ENCODE measurements at regions not wholly inside any gene's neighbourhood (a gene's known extent, or its start where the extent isn't known, plus 50 kb on each side); places are given as distances from the start of the nearest gene placed in this dataset.
"Not testable (repeated sequence)": the region's sequence is repeated elsewhere in the genome, so short reads cannot be mapped to it uniquely, and the experiment has no call there.

GRCh38 chr3:21256932-21257331, 494.1 kb downstream of the ZNF385D start:
- FAIRE-seq (no peak), DNase-seq (ENCODE audit: low spot score in 2 of 2) (no peak)

GRCh38 chr3:21238661-21239060, 512.3 kb downstream of the ZNF385D start:
- no peak for DNase-seq (ENCODE audit: low spot score in 2 of 2)
- FAIRE-seq = no peak

DNA sequence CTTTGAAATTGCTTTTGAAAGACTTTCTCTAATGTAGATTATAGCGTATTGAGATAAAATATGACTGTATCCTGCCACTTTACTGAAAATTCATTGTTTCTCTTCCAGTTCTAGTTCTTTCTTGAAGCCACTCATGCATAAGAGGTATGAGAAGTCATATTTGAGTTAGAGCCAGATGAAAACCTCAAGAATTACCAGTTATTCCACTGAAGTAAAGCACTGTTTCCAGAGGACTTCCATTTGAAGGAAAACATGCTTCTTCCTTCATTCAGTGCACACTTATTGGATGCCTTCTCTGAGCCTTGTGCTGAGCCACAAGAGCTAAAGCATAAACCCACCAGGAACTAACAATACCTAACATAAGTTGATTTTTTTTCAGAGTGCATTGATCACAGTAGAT, 513.4 kb downstream of the ZNF385D start:
- FAIRE-seq (no peak), DNase-seq (ENCODE audit: low spot score in 2 of 2) (no peak)

DNA sequence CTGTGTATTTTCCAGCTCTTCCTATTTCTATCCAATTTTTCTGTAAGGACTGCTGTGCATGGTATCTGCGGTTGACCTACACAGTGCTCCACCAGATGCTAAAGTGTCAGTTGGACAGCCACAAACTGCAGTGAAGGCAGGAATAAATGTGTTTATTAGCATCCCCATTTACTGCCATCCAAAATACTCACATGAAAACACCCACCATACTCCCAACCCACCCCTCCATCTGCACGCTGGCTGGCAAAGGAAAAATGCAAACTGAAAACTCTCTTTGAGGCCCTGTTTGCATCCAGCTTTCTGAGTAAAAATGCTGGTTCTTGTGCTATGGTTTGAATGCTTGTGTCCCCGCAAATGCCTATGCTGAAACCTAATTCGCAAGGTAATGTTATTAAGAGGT, 515.5 kb downstream of the ZNF385D start:
- no peak for FAIRE-seq
- DNase-seq (ENCODE audit: low spot score in 2 of 2) = no peak

- DNase-seq (ENCODE audit: low spot score in 2 of 2) (no peak), FAIRE-seq (no peak)
Observed at GRCh38 chr3:21234933-21235332, 516.1 kb downstream of the ZNF385D start.

DNA sequence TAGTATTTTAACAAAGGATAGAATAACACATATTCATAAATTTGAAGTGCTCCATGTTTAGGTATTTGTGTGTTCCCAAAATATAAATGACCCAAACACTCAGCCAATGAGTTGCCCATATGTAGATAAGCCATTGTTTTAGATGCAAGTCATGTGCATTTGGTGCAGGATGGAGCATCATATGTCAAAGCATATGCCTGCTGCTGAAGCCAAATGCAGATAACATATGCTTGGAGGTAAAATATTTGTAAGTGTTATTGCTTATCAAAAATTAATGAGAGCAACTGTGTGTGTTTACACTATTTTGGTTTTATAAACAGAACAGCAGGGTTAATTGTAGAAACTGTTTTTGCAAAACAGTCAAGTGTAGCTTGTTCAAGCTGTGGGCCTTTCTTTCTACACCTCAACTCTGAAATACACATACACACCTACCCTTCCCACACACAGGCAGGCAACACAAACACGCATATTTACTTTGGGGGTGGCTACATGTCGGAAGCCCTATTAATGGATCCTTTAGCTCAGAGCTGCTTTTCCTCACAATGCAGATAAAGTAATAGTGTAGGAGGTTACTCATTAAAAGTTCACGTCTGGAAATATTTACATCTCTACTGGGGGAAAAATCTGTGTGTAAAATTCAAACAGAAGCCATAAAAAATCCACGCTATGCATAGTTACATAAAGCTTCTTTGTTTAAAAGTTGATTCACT, 521.4 kb downstream of the ZNF385D start:
- no peak for DNase-seq (ENCODE audit: low spot score in 2 of 2)
- FAIRE-seq = no peak

DNA sequence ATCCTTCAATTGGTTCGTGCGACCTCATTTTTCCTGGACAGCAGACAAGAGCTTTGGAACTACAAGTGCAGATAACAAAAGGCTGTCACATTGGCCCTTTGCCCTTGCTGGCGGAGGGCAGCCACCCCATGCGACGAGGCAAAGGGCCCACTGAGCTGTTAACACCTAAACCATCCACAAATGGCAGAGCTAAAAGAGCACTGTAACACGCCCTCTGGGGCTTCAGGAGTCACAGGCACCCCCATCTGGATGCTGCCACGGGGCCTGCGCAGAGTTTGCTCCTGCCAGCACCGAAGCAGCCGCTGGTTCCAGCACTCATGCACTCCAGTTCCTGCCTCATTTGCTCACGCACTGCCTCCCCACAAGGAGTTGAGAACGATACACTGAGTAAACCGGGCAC, 524.9 kb downstream of the ZNF385D start:
- no peak for FAIRE-seq
- DNase-seq (ENCODE audit: low spot score in 2 of 2) = no peak

- no peak for FAIRE-seq
Observed at GRCh38 chr3:21220944-21221343, 530.1 kb downstream of the ZNF385D start.

DNA sequence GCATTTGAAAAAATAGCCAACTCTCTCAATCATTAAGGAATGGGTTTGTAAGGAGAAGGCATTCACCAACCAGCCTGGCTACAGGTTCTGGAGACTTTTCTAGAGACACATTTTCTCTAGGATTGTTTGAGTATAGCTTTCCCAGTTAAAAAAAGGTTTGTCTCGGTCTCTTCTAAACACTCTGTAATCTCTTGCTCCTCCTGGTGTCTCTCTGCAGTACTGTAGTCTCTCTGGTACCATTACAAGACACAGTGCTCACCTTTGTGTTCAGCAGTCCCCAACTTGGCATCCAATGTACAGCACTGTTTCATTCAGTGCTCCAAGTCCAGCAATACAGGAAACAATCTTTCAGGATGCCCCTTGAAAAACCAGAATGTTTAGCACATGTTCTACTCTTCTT, 534.4 kb downstream of the ZNF385D start:
- DNase-seq (ENCODE audit: low spot score in 2 of 2) (no peak), FAIRE-seq (no peak)

More at GRCh38 chr3:21220944-21221343, 530.1 kb downstream of the ZNF385D start:
- DNase-seq (ENCODE audit: low spot score in 2 of 2) = no peak

DNA sequence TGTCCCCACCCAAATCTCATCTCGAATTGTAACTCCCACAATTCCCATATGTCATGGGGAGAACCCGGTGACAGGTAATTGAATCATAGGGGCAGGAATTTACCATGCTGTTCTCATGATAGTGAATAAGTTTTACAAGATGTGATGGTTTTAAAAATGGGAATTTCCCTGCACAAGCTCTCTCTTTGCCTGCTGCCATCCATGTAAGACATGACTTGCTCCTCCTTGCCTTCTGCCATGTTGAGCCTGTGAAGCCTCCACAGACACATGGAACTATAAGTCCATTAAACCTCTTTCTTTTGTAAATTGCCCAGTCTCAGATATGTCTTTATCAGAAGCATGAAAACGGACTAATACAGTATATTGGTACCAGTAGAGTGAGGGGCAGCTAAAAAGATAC, 546.9 kb downstream of the ZNF385D start:
- not testable (repeated sequence) for FAIRE-seq; DNase-seq (ENCODE audit: low spot score in 2 of 2)

- FAIRE-seq (no peak), DNase-seq (ENCODE audit: low spot score in 2 of 2) (no peak)
Observed at GRCh38 chr3:21195203-21195602, 555.8 kb downstream of the ZNF385D start.

DNA sequence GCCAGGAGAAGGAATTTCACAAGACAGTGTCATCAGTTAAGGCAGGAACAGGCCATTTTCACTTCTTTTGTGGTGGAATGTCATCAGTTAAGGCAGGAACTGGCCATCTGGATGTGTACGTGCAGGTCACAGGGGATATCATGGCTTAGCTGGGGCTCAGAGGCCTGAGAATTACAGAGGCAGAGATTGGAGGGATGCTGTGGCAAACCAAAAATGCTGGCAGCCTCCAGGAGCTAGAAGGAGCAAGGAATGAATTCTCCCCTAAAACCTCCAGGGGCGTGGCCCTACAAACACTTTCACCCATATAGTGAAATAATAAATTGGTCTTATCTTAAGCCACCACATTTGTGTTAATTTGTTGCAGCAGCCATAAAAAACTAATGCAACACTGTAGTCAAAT, 557.0 kb downstream of the ZNF385D start:
- FAIRE-seq; DNase-seq (ENCODE audit: low spot score in 2 of 2): not testable (repeated sequence)

DNA sequence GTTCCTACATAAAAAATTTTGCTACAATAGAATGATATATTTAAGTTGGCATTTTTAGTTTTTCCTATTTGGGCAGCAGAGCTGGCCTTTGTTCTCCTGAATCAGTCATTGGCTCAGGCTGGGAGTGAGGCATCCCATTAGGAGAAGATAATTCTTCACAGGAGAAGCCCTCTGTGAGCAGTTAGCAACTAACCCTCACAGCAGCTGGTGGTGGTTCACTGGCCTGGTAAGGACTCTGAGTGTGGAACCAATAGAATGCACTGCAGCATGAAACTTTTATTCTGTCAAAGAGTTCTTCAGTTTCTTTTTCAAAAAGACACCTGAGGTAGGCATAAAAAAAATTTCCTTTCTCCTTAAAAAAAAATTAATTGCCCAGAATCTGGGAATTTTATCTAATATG, 562.6 kb downstream of the ZNF385D start:
- FAIRE-seq (no peak), DNase-seq (ENCODE audit: low spot score in 2 of 2) (no peak)

DNA sequence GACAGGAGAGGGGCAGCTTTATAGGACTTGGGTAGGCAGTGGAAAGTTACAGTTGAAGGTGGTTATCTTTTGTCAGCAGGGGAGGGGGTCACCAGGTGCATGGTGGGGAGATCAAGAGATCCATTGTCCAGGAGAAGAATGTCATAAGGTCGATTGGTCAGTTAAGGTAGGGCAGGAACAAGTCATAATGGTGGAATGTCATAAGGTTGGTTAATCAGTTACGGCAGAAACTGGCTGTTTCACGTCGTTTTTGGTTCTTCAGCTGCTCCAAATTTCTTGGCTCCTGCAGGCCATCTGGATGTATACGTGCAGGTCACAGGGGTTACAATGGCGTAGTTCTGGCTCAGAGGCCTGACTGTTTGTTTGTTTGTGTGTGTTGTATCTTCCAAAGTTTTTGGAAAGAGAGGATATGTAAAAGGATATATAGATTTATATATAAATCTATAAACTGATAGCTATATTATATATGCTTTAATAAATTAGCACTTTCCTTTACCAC, 565.1 kb downstream of the ZNF385D start:
- DNase-seq (ENCODE audit: low spot score in 2 of 2) (no peak), FAIRE-seq (no peak)

GRCh38 chr3:21174461-21174860, 576.5 kb downstream of the ZNF385D start:
- DNase-seq (ENCODE audit: low spot score in 2 of 2) = no peak
- no peak for FAIRE-seq

DNA sequence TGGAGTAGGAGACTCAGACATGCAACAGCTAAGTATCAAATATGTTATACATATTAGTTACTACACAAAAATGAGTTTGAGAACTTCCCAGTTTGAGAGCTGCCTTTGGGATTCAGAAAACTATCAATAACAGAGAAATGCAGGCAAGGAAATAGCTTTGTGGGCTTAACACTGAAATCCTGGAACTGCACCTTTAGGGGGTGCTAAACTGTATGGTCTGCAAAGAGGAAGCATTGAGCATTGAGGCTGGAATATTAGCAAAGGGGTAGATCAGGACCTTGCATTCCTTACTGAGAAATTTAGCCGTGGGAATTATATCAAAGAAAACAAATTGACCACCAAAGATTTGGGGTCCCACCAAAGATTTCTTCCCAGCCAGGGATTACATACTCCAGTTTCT, 580.0 kb downstream of the ZNF385D start:
- DNase-seq (ENCODE audit: low spot score in 2 of 2) (no peak), FAIRE-seq (no peak)

DNA sequence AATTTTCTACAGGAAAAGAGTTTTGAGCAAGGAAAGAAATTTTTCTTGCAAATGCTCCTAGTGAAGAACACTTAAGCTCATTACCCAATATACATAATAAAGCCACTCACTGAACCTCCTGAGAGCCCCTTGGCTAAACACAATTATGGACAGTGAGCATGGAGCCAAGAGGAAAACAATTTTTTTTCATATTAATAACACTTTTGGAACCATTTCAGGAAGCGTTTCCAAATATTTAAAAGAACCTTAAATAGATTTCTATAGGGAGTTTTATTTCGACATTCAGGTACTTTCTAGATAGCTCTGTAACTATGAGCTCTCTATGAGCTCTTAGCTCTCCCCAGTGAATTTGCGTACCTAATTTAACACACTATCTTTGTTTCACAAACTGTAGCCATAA, 581.1 kb downstream of the ZNF385D start:
- DNase-seq (ENCODE audit: low spot score in 2 of 2) (no peak), FAIRE-seq (no peak)

DNA sequence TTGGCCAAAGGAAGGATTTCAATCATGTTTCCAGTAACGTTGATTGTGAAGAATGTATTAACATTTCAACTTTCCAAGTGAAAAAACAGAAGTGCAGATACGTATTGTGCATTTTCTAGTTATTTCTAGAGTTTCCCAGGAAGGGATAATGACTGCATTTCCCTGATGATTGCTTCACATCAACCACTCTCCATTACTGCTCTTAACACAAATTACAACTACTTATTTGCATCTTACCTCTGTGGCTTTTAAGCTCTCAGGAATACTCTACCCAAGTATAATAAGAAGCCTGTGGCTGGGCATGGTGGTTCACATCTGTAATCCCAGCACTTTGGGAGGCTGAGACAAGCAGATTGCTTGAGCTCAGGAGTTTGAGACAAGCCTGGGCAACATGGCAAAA, 582.5 kb downstream of the ZNF385D start:
- DNase-seq (ENCODE audit: low spot score in 2 of 2) = no peak
- FAIRE-seq = no peak

GRCh38 chr3:21163956-21164355, 587.1 kb downstream of the ZNF385D start:
- FAIRE-seq (no peak), DNase-seq (ENCODE audit: low spot score in 2 of 2) (no peak)

- FAIRE-seq (no peak), DNase-seq (ENCODE audit: low spot score in 2 of 2) (no peak)
Observed at GRCh38 chr3:21159543-21159906, 591.5 kb downstream of the ZNF385D start.

DNA sequence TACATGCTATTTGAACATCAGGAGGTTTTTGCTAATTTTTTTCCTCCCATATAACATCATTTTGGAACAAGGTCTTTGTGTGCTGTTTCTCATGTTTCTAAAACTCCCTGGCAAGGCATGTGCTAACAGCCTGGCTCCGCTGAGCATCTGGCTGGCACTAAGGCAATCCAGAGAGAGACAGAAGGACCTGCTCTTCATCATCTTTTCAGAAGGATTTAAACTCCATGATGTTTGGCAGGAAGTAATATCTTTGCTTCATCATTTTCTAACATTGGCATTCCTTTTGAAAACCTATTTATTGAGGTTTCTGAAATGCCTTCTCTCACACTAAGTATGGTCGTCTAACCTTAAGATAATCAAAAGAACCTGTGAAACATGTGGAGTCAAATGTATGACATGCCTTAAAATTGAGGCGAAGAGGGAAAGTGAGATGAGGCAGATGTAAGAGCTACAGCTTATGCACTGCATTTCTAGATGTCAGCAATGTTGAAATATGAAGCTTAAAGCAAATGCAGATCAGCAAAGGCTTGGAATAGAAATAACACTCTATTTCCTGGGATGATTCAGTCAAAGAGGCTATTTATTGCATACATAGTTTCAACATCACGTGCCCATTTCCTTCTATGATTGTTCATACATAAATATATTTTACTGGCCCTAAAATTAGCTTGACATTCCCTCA, 592.0 kb downstream of the ZNF385D start:
- DNase-seq (ENCODE audit: low spot score in 2 of 2) = no peak

GRCh38 chr3:21154911-21155310, 596.1 kb downstream of the ZNF385D start:
- no peak for FAIRE-seq
- no peak for DNase-seq (ENCODE audit: low spot score in 2 of 2)

More for the DNA sequence above, 592.0 kb downstream of the ZNF385D start:
- FAIRE-seq = no peak

All from frontal cortex (tissue), 3 donors.